WTC11 (cell line): ENCODE measurements at regions not wholly inside any gene's neighbourhood (a gene's known extent, or its start where the extent isn't known, plus 50 kb on each side); places are given as distances from the start of the nearest gene placed in this dataset.

Experiments used
- ATAC-seq: fragments of 200-7000 bp; cut with Tn5 transposase; 2 replicates; pipeline ENCODE4 v1.10.0; 2021; ENCODE audit warnings: mild to moderate bottlenecking, moderate library complexity
- CTCF ChIA-PET: fragments of 300-600 bp; sonication (Branson Sonifier 250); formaldehyde crosslinking; loops from one replicate; lab custom pipeline; 2021; ENCODE audit warnings: antibody characterized with exemption; lab: Charles Lee
- POLR2A ChIA-PET: fragments of 350-600 bp; sonication (Branson Sonifier 250); formaldehyde crosslinking; loops from one replicate; lab custom pipeline; 2021; ENCODE audit warnings: antibody characterized with exemption; lab: Charles Lee
- DNase-seq: peaks from one replicate; pipeline ENCODE4 v3.0.0; 2021; ENCODE audit warnings: low spot score
- H3K27ac Mint-ChIP-seq: 2 replicates; pipeline ENCODE4 v1.8.0; 2021; ENCODE audit warnings: mixed read lengths
- H3K27me3 Mint-ChIP-seq: 2 replicates; pipeline ENCODE4 v1.8.0; 2021; ENCODE audit warnings: low read depth, mild to moderate bottlenecking, moderate library complexity, mixed read lengths
- H3K36me3 Mint-ChIP-seq: 2 replicates; pipeline ENCODE4 v1.8.0; 2021; ENCODE audit warnings: mixed read lengths
- H3K4me1 Mint-ChIP-seq: 2 replicates; pipeline ENCODE4 v1.8.0; 2022; ENCODE audit warnings: mixed read lengths
- H3K4me3 Mint-ChIP-seq: 2 replicates; pipeline ENCODE4 v1.8.0; 2021; ENCODE audit warnings: mild to moderate bottlenecking, moderate library complexity, mixed read lengths
- H3K9me3 Mint-ChIP-seq: 2 replicates; pipeline ENCODE4 v1.8.0; 2021; ENCODE audit warnings: mixed read lengths
- CREM ChIP-seq: sonication (generic); formaldehyde crosslinking; IDR thresholded peaks from 2 replicates; pipeline ENCODE4 v1.8.1; 2022; ENCODE audit warnings: mild to moderate bottlenecking, missing genetic modification reagents, moderate library complexity
- ELF4 ChIP-seq: sonication (generic); formaldehyde crosslinking; IDR thresholded peaks from 2 replicates; pipeline ENCODE4 v1.8.1; 2022; ENCODE audit warnings: low read depth, mild to moderate bottlenecking, moderate library complexity, missing genetic modification reagents
- IRF2 ChIP-seq: sonication (generic); formaldehyde crosslinking; IDR thresholded peaks from 2 replicates; pipeline ENCODE4 v1.8.0; 2022; ENCODE audit warnings: low read depth, missing genetic modification reagents, borderline replicate concordance
- JUN ChIP-seq: sonication (generic); formaldehyde crosslinking; IDR thresholded peaks from 2 replicates; pipeline ENCODE4 v1.8.0; 2023; ENCODE audit warnings: mild to moderate bottlenecking, missing genetic modification reagents
- KAT7 ChIP-seq: sonication (generic); formaldehyde crosslinking; IDR thresholded peaks from 2 replicates; pipeline ENCODE4 v1.8.1; 2023; ENCODE audit warnings: missing genetic modification reagents, mild to moderate bottlenecking, borderline replicate concordance
- NFATC4 ChIP-seq: fragments of 250-450 bp; sonication (Bioruptor Pico); IDR thresholded peaks from 2 replicates; pipeline ENCODE4 v1.9.0; 2021; ENCODE audit warnings: mild to moderate bottlenecking
- RORB ChIP-seq: fragments of 250-450 bp; sonication (Bioruptor Pico); IDR thresholded peaks from 2 replicates; pipeline ENCODE4 v1.9.0; 2021; ENCODE audit warnings: mild to moderate bottlenecking
- TEAD1 ChIP-seq: sonication (generic); formaldehyde crosslinking; IDR thresholded peaks from 2 replicates; pipeline ENCODE4 v1.8.0; 2022; ENCODE audit warnings: mild to moderate bottlenecking, missing genetic modification reagents
- TEAD4 ChIP-seq: sonication (generic); formaldehyde crosslinking; IDR thresholded peaks from 2 replicates; pipeline ENCODE4 v1.8.0; 2022; ENCODE audit warnings: mild to moderate bottlenecking, missing genetic modification reagents
- ZNF317 ChIP-seq: sonication (generic); formaldehyde crosslinking; IDR thresholded peaks from 2 replicates; pipeline ENCODE4 v1.8.1; 2023; ENCODE audit warnings: low read depth, mild to moderate bottlenecking, moderate library complexity, missing genetic modification reagents, borderline replicate concordance
- ZNF423 ChIP-seq: fragments of 250-450 bp; sonication (Bioruptor Pico); IDR thresholded peaks from 2 replicates; pipeline ENCODE4 v2.1.2; 2022; ENCODE audit warnings: mild to moderate bottlenecking, moderate library complexity
- TF ChIP-seq, protein P1 (sequence below): fragments of 250-450 bp; sonication (Bioruptor Pico); IDR thresholded peaks from 2 replicates; pipeline ENCODE4 v2.1.2; 2022; ENCODE audit warnings: mild to moderate bottlenecking, moderate library complexity
- TF ChIP-seq, protein P2 (sequence below): sonication (generic); formaldehyde crosslinking; IDR thresholded peaks from 2 replicates; pipeline ENCODE4 v1.8.0; 2022; ENCODE audit warnings: mild to moderate bottlenecking, missing genetic modification reagents
- TF ChIP-seq, protein P3 (sequence below): sonication (generic); formaldehyde crosslinking; IDR thresholded peaks from 2 replicates; pipeline ENCODE4 v1.8.1; 2023; ENCODE audit warnings: mild to moderate bottlenecking, missing genetic modification reagents, moderate library complexity
- TF ChIP-seq, protein P4 (sequence below): sonication (generic); formaldehyde crosslinking; IDR thresholded peaks from 2 replicates; pipeline ENCODE4 v1.8.0; 2023; ENCODE audit warnings: missing genetic modification reagents, mild to moderate bottlenecking, borderline replicate concordance
- TF ChIP-seq, protein P5 (sequence below): sonication (generic); formaldehyde crosslinking; IDR thresholded peaks from 2 replicates; pipeline ENCODE4 v1.8.1; 2022; ENCODE audit warnings: low read depth, mild to moderate bottlenecking, moderate library complexity, missing genetic modification reagents, borderline replicate concordance
- TF ChIP-seq, protein P6 (sequence below): sonication (generic); formaldehyde crosslinking; conservative IDR thresholded peaks from 2 replicates; pipeline ENCODE4 v1.8.1; 2023; ENCODE audit warnings: mild to moderate bottlenecking, low read depth, missing genetic modification reagents, moderate library complexity
- TF ChIP-seq, protein P7 (sequence below): sonication (generic); formaldehyde crosslinking; IDR thresholded peaks from 2 replicates; pipeline ENCODE4 v1.8.1; 2023; ENCODE audit warnings: mild to moderate bottlenecking, missing genetic modification reagents

DNA sequence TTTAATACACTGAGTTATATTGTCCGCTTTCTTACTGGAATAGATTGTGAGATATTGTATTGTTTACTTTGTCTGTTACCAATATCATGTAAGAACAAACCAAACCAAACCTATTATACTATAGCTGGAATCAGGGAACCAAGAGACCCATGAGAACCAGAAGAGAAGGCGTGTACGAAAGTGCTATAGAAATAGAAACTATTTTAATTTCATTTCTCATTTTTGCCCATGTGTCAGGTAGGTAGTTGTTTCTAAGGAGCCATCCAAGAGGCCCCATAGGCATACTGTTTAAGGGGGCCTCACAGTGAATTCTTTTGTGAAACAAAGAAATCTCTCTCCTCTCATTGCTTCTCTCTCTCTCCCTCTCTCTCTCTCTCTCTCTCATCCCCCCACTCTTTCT lies 363.6 kb downstream of the RNF144A start (continued):
- TF ChIP-seq, protein P1, sequence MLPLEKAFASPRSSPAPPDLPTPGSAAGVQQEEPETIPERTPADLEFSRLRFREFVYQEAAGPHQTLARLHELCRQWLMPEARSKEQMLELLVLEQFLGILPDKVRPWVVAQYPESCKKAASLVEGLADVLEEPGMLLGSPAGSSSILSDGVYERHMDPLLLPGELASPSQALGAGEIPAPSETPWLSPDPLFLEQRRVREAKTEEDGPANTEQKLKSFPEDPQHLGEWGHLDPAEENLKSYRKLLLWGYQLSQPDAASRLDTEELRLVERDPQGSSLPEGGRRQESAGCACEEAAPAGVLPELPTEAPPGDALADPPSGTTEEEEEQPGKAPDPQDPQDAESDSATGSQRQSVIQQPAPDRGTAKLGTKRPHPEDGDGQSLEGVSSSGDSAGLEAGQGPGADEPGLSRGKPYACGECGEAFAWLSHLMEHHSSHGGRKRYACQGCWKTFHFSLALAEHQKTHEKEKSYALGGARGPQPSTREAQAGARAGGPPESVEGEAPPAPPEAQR (CRISPR knock-in tag), result no peak
- TF ChIP-seq IRF2, result no peak
- TF ChIP-seq CREM (CRISPR knock-in tag), result no peak
- TF ChIP-seq ZNF317, result no peak
- TF ChIP-seq TEAD4 (CRISPR knock-in tag), result no peak
- TF ChIP-seq, protein P2, sequence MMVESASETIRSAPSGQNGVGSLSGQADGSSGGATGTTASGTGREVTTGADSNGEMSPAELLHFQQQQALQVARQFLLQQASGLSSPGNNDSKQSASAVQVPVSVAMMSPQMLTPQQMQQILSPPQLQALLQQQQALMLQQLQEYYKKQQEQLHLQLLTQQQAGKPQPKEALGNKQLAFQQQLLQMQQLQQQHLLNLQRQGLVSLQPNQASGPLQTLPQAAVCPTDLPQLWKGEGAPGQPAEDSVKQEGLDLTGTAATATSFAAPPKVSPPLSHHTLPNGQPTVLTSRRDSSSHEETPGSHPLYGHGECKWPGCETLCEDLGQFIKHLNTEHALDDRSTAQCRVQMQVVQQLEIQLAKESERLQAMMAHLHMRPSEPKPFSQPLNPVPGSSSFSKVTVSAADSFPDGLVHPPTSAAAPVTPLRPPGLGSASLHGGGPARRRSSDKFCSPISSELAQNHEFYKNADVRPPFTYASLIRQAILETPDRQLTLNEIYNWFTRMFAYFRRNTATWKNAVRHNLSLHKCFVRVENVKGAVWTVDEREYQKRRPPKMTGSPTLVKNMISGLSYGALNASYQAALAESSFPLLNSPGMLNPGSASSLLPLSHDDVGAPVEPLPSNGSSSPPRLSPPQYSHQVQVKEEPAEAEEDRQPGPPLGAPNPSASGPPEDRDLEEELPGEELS (CRISPR knock-in tag), result no peak
- TF ChIP-seq, protein P3, sequence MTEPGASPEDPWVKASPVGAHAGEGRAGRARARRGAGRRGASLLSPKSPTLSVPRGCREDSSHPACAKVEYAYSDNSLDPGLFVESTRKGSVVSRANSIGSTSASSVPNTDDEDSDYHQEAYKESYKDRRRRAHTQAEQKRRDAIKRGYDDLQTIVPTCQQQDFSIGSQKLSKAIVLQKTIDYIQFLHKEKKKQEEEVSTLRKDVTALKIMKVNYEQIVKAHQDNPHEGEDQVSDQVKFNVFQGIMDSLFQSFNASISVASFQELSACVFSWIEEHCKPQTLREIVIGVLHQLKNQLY (CRISPR knock-in tag), result no peak
- TF ChIP-seq, protein P4, sequence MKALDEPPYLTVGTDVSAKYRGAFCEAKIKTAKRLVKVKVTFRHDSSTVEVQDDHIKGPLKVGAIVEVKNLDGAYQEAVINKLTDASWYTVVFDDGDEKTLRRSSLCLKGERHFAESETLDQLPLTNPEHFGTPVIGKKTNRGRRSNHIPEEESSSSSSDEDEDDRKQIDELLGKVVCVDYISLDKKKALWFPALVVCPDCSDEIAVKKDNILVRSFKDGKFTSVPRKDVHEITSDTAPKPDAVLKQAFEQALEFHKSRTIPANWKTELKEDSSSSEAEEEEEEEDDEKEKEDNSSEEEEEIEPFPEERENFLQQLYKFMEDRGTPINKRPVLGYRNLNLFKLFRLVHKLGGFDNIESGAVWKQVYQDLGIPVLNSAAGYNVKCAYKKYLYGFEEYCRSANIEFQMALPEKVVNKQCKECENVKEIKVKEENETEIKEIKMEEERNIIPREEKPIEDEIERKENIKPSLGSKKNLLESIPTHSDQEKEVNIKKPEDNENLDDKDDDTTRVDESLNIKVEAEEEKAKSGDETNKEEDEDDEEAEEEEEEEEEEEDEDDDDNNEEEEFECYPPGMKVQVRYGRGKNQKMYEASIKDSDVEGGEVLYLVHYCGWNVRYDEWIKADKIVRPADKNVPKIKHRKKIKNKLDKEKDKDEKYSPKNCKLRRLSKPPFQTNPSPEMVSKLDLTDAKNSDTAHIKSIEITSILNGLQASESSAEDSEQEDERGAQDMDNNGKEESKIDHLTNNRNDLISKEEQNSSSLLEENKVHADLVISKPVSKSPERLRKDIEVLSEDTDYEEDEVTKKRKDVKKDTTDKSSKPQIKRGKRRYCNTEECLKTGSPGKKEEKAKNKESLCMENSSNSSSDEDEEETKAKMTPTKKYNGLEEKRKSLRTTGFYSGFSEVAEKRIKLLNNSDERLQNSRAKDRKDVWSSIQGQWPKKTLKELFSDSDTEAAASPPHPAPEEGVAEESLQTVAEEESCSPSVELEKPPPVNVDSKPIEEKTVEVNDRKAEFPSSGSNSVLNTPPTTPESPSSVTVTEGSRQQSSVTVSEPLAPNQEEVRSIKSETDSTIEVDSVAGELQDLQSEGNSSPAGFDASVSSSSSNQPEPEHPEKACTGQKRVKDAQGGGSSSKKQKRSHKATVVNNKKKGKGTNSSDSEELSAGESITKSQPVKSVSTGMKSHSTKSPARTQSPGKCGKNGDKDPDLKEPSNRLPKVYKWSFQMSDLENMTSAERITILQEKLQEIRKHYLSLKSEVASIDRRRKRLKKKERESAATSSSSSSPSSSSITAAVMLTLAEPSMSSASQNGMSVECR (CRISPR knock-in tag), result no peak

DNA sequence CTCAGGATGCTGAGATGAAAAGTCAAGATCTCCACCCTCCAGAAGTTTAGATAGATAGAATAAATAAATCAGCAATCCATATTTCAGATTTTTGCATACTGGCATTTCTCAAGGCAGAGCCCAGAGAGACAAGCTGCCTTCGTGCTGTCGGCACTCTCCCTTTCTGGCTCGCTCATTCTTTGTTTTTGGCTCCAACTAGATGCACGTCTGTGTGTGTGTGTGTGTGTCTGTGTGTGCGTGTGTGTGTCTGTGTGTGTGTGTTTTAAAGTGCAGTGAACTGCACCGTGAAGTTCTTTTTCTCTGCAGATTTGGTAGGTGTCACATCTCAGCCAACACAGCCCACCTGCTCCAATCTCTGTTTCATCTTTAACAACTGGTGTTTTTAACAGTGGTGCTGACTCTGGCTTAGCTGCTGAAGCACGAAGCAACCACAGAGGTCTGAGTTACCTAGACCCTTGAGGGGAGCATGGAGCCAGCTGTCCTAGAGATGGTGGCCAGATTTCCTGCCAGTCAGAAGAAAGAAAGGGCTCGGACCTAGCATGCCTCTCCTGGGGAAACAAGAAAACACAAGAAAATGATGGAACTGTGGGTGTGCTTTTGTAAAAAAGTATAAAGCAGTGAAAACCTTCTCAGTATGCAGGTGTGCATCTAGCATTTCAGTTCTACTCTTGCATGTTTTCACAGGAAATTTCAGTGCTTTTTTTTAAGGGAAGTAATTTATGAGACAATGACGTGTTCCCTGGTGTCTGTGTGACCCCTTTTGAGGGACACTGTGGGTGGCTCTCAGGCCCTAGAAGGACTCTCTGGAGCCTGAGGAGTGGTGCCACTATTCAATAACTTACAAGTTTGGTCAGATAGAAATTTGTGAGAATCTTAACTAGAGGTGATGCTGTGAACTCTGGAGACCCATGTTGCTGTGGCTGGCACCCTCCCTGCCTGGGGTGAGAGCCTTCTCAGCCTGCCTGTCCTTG lies 364.3 kb downstream of the RNF144A start:
- H3K27ac Mint-ChIP-seq, result no peak overlapping the region
- H3K27me3 Mint-ChIP-seq, result no peaks in the 10 kb centered on the region
- H3K4me3 Mint-ChIP-seq, result no peak overlapping the region

More for the DNA sequence above, 364.3 kb downstream of the RNF144A start:
- peaks cover 28% of the 10 kb centered on the region for H3K4me1 Mint-ChIP-seq
- no peaks in the 10 kb centered on the region for H3K9me3 Mint-ChIP-seq
- no peak for ATAC-seq
- TF ChIP-seq ELF4 (CRISPR knock-in tag) (no peak), JUN (CRISPR knock-in tag) (no peak), RORB (CRISPR knock-in tag) (no peak), KAT7 (CRISPR knock-in tag) (no peak), TEAD1 (CRISPR knock-in tag) (no peak), ZNF423 (CRISPR knock-in tag) (no peak), NFATC4 (CRISPR knock-in tag) (no peak)
- TF ChIP-seq, protein P5, sequence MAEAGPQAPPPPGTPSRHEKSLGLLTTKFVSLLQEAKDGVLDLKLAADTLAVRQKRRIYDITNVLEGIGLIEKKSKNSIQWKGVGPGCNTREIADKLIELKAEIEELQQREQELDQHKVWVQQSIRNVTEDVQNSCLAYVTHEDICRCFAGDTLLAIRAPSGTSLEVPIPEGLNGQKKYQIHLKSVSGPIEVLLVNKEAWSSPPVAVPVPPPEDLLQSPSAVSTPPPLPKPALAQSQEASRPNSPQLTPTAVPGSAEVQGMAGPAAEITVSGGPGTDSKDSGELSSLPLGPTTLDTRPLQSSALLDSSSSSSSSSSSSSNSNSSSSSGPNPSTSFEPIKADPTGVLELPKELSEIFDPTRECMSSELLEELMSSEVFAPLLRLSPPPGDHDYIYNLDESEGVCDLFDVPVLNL, result no peak
- TF ChIP-seq, protein P6, sequence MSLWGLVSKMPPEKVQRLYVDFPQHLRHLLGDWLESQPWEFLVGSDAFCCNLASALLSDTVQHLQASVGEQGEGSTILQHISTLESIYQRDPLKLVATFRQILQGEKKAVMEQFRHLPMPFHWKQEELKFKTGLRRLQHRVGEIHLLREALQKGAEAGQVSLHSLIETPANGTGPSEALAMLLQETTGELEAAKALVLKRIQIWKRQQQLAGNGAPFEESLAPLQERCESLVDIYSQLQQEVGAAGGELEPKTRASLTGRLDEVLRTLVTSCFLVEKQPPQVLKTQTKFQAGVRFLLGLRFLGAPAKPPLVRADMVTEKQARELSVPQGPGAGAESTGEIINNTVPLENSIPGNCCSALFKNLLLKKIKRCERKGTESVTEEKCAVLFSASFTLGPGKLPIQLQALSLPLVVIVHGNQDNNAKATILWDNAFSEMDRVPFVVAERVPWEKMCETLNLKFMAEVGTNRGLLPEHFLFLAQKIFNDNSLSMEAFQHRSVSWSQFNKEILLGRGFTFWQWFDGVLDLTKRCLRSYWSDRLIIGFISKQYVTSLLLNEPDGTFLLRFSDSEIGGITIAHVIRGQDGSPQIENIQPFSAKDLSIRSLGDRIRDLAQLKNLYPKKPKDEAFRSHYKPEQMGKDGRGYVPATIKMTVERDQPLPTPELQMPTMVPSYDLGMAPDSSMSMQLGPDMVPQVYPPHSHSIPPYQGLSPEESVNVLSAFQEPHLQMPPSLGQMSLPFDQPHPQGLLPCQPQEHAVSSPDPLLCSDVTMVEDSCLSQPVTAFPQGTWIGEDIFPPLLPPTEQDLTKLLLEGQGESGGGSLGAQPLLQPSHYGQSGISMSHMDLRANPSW, result no peak
- TF ChIP-seq, protein P7, sequence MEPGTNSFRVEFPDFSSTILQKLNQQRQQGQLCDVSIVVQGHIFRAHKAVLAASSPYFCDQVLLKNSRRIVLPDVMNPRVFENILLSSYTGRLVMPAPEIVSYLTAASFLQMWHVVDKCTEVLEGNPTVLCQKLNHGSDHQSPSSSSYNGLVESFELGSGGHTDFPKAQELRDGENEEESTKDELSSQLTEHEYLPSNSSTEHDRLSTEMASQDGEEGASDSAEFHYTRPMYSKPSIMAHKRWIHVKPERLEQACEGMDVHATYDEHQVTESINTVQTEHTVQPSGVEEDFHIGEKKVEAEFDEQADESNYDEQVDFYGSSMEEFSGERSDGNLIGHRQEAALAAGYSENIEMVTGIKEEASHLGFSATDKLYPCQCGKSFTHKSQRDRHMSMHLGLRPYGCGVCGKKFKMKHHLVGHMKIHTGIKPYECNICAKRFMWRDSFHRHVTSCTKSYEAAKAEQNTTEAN (CRISPR knock-in tag), result no peak
- no peaks in the 10 kb centered on the region for H3K36me3 Mint-ChIP-seq
- POLR2A ChIA-PET, result no interaction called here
- no peak for DNase-seq
- CTCF ChIA-PET, result no interaction called here
